GM12891 (cell line): ENCODE measurements at regions not wholly inside any gene's neighbourhood (a gene's known extent, or its start where the extent isn't known, plus 50 kb on each side); places are given as distances from the start of the nearest gene placed in this dataset.

ENCODE experiments used
- POLR2A ChIP-seq: IDR thresholded peaks from 2 replicates; pipeline ENCODE4 v1.6.1; 2011; ENCODE audit warnings: low read depth, low read length, control low read depth
- POU2F2 ChIP-seq: IDR thresholded peaks from 2 replicates; pipeline ENCODE4 v1.6.1; 2011; ENCODE audit warnings: low read depth, mild to moderate bottlenecking, control low read depth, low read length, moderate library complexity
- SPI1 ChIP-seq: IDR thresholded peaks from 2 replicates; pipeline ENCODE4 v1.6.1; 2011; ENCODE audit warnings: low read depth, low read length, control low read depth
- TAF1 ChIP-seq: IDR thresholded peaks from 2 replicates; pipeline ENCODE4 v1.6.1; 2011; ENCODE audit warnings: low read depth, low read length, control low read depth

- TF ChIP-seq TAF1, result no peak
- TF ChIP-seq POU2F2, result no peak
- TF ChIP-seq POLR2A, result no peak
- no peak for TF ChIP-seq SPI1
Measured at GRCh38 chr6:74113901-74114300, 417.9 kb downstream of the CD109 start.
